ENCODE measurements at regions not wholly inside any gene's neighbourhood (a gene's known extent, or its start where the extent isn't known, plus 50 kb on each side); places are given as distances from the start of the nearest gene placed in this dataset.
"Not testable (repeated sequence)": the region's sequence is repeated elsewhere in the genome, so short reads cannot be mapped to it uniquely, and the experiment has no call there.

GRCh38 chr14:104303705-104304425 is 165.5 kb downstream of the KIF26A start:
- Histone ChIP-seq H3K27me3 (replicated peaks; ENCODE audit: control insufficient read depth, insufficient read depth, low read length) (peaks cover 4% of the 10 kb centered on the region), H3K9me3 (ENCODE audit: control insufficient read depth, low read length) (no peaks in the 10 kb centered on the region), H3K4me1 (ENCODE audit: control insufficient read depth, insufficient read depth, low read length) (no peaks in the 10 kb centered on the region), H3K36me3 (ENCODE audit: control insufficient read depth, insufficient read depth, low read length, severe bottlenecking) (no peaks in the 10 kb centered on the region), H3K4me3 (ENCODE audit: low read length) (no peak overlapping the region), H3K9ac (ENCODE audit: low read length) (no peak overlapping the region)
- no peak for DNase-seq (ENCODE audit: low read depth)

- Histone ChIP-seq H3K27me3 (replicated peaks; ENCODE audit: control insufficient read depth, insufficient read depth, low read length) (peaks cover 4% of the 10 kb centered on the region), H3K9me3 (ENCODE audit: control insufficient read depth, low read length) (no peaks in the 10 kb centered on the region), H3K36me3 (ENCODE audit: control insufficient read depth, insufficient read depth, low read length, severe bottlenecking) (no peaks in the 10 kb centered on the region), H3K9ac (ENCODE audit: low read length) (no peak overlapping the region), H3K4me1 (ENCODE audit: control insufficient read depth, insufficient read depth, low read length) (no peaks in the 10 kb centered on the region), H3K4me3 (ENCODE audit: low read length) (no peak overlapping the region)
- no peak for DNase-seq (ENCODE audit: low read depth)
Measured at GRCh38 chr14:104304451-104305351, 166.3 kb downstream of the KIF26A start.

GRCh38 chr14:104305511-104306449 is 167.4 kb downstream of the KIF26A start:
- H3K9me3 ChIP-seq (ENCODE audit: control insufficient read depth, low read length) = no peaks in the 10 kb centered on the region
- peaks cover 4% of the 10 kb centered on the region for H3K27me3 ChIP-seq (replicated peaks; ENCODE audit: control insufficient read depth, insufficient read depth, low read length)
- no peak overlapping the region for H3K4me3 ChIP-seq (ENCODE audit: low read length)
- H3K9ac ChIP-seq (ENCODE audit: low read length) = no peak overlapping the region
- no peak for DNase-seq (ENCODE audit: low read depth)
- no peaks in the 10 kb centered on the region for H3K4me1 ChIP-seq (ENCODE audit: control insufficient read depth, insufficient read depth, low read length)
- H3K36me3 ChIP-seq (ENCODE audit: control insufficient read depth, insufficient read depth, low read length, severe bottlenecking) = no peaks in the 10 kb centered on the region

- no peak overlapping the region for H3K4me3 ChIP-seq (ENCODE audit: low read length)
Measured at GRCh38 chr14:104306450-104307040, 168.2 kb downstream of the KIF26A start.

GRCh38 chr14:104307246-104307626 is 168.8 kb downstream of the KIF26A start:
- Histone ChIP-seq H3K9me3 (ENCODE audit: control insufficient read depth, low read length) (no peaks in the 10 kb centered on the region), H3K27me3 (replicated peaks; ENCODE audit: control insufficient read depth, insufficient read depth, low read length) (peaks cover 4% of the 10 kb centered on the region), H3K4me1 (ENCODE audit: control insufficient read depth, insufficient read depth, low read length) (no peaks in the 10 kb centered on the region), H3K4me3 (ENCODE audit: low read length) (no peak overlapping the region), H3K9ac (ENCODE audit: low read length) (no peak overlapping the region), H3K36me3 (ENCODE audit: control insufficient read depth, insufficient read depth, low read length, severe bottlenecking) (no peaks in the 10 kb centered on the region)
- DNase-seq (ENCODE audit: low read depth) = no peak

More at GRCh38 chr14:104306450-104307040, 168.2 kb downstream of the KIF26A start:
- no peaks in the 10 kb centered on the region for H3K9me3 ChIP-seq (ENCODE audit: control insufficient read depth, low read length)
- H3K4me1 ChIP-seq (ENCODE audit: control insufficient read depth, insufficient read depth, low read length) = no peaks in the 10 kb centered on the region
- peaks cover 4% of the 10 kb centered on the region for H3K27me3 ChIP-seq (replicated peaks; ENCODE audit: control insufficient read depth, insufficient read depth, low read length)
- no peak for DNase-seq (ENCODE audit: low read depth)
- no peaks in the 10 kb centered on the region for H3K36me3 ChIP-seq (ENCODE audit: control insufficient read depth, insufficient read depth, low read length, severe bottlenecking)
- no peak overlapping the region for H3K9ac ChIP-seq (ENCODE audit: low read length)

- Histone ChIP-seq H3K9me3 (ENCODE audit: control insufficient read depth, low read length) (no peaks in the 10 kb centered on the region), H3K4me1 (ENCODE audit: control insufficient read depth, insufficient read depth, low read length) (no peaks in the 10 kb centered on the region), H3K27me3 (replicated peaks; ENCODE audit: control insufficient read depth, insufficient read depth, low read length) (peaks cover 4% of the 10 kb centered on the region), H3K4me3 (ENCODE audit: low read length) (no peak overlapping the region), H3K9ac (ENCODE audit: low read length) (no peak overlapping the region), H3K36me3 (ENCODE audit: control insufficient read depth, insufficient read depth, low read length, severe bottlenecking) (no peaks in the 10 kb centered on the region)
- no peak for DNase-seq (ENCODE audit: low read depth)
Measured at GRCh38 chr14:104307627-104308401, 169.4 kb downstream of the KIF26A start.

GRCh38 chr14:104308534-104308933 is 170.1 kb downstream of the KIF26A start:
- not testable (repeated sequence) for H3K9ac ChIP-seq (ENCODE audit: low read length); H3K9me3 ChIP-seq (ENCODE audit: control insufficient read depth, low read length); DNase-seq (ENCODE audit: low read depth); H3K4me3 ChIP-seq (ENCODE audit: low read length); H3K4me1 ChIP-seq (ENCODE audit: control insufficient read depth, insufficient read depth, low read length); H3K27me3 ChIP-seq (replicated peaks; ENCODE audit: control insufficient read depth, insufficient read depth, low read length); H3K36me3 ChIP-seq (ENCODE audit: control insufficient read depth, insufficient read depth, low read length, severe bottlenecking)

- Histone ChIP-seq H3K36me3 (ENCODE audit: control insufficient read depth, insufficient read depth, low read length, severe bottlenecking) (no peaks in the 10 kb centered on the region), H3K4me3 (ENCODE audit: low read length) (no peak overlapping the region), H3K9me3 (ENCODE audit: control insufficient read depth, low read length) (no peaks in the 10 kb centered on the region), H3K9ac (ENCODE audit: low read length) (no peak overlapping the region), H3K4me1 (ENCODE audit: control insufficient read depth, insufficient read depth, low read length) (no peaks in the 10 kb centered on the region), H3K27me3 (replicated peaks; ENCODE audit: control insufficient read depth, insufficient read depth, low read length) (peaks cover 4% of the 10 kb centered on the region)
- DNase-seq (ENCODE audit: low read depth) = no peak
Measured at GRCh38 chr14:104309657-104310369, 171.4 kb downstream of the KIF26A start.

- no peak overlapping the region for H3K9ac ChIP-seq (ENCODE audit: low read length)
- H3K27me3 ChIP-seq (replicated peaks; ENCODE audit: control insufficient read depth, insufficient read depth, low read length) = no peaks in the 10 kb centered on the region
- no peaks in the 10 kb centered on the region for H3K36me3 ChIP-seq (ENCODE audit: control insufficient read depth, insufficient read depth, low read length, severe bottlenecking)
- no peaks in the 10 kb centered on the region for H3K4me1 ChIP-seq (ENCODE audit: control insufficient read depth, insufficient read depth, low read length)
- H3K4me3 ChIP-seq (ENCODE audit: low read length) = no peak overlapping the region
- no peaks in the 10 kb centered on the region for H3K9me3 ChIP-seq (ENCODE audit: control insufficient read depth, low read length)
- DNase-seq (ENCODE audit: low read depth) = no peak
Measured at GRCh38 chr14:104311358-104311757, 173.0 kb downstream of the KIF26A start.

- Histone ChIP-seq H3K4me1 (ENCODE audit: control insufficient read depth, insufficient read depth, low read length) (no peaks in the 10 kb centered on the region), H3K9ac (ENCODE audit: low read length) (no peak overlapping the region), H3K27me3 (replicated peaks; ENCODE audit: control insufficient read depth, insufficient read depth, low read length) (no peaks in the 10 kb centered on the region), H3K36me3 (ENCODE audit: control insufficient read depth, insufficient read depth, low read length, severe bottlenecking) (no peaks in the 10 kb centered on the region), H3K9me3 (ENCODE audit: control insufficient read depth, low read length) (no peaks in the 10 kb centered on the region), H3K4me3 (ENCODE audit: low read length) (no peak overlapping the region)
- DNase-seq (ENCODE audit: low read depth) = no peak
Measured at GRCh38 chr14:104313674-104314073, 175.3 kb downstream of the KIF26A start.
